Iris pigment epithelial cell (primary cell): ENCODE measurements at regions not wholly inside any gene's neighbourhood (a gene's known extent, or its start where the extent isn't known, plus 50 kb on each side); places are given as distances from the start of the nearest gene placed in this dataset.
"Not testable (repeated sequence)": the region's sequence is repeated elsewhere in the genome, so short reads cannot be mapped to it uniquely, and the experiment has no call there.

Experiments
- DNase-seq: peaks from one replicate; pipeline ENCODE4 v3.0.0-alpha.2; 2011; ENCODE audit warnings: low read depth

- no peak for DNase-seq
Measured at GRCh38 chr9:74333384-74334032, 163.6 kb upstream of the RORB start.

DNA sequence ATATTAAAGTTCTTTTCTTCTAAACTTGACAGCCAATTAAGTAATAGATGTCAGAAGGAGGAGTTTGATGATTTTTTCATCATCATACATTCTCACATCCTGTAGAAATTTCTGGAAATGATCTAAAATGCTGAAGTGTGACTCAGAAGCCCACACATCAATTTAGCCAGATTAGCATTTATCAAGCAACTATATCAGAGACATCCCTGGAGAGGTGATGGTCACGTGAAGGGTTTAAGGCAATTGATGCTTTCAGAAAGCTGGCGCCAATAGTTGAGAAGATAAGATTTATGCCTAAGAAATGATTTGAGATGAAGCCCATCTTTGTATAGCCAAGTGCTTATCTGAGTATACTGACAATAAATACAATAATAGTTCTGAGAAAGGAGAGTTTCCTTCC, 162.9 kb upstream of the RORB start:
- no peak for DNase-seq

GRCh38 chr9:74336161-74336560, 161.0 kb upstream of the RORB start:
- no peak for DNase-seq

DNA sequence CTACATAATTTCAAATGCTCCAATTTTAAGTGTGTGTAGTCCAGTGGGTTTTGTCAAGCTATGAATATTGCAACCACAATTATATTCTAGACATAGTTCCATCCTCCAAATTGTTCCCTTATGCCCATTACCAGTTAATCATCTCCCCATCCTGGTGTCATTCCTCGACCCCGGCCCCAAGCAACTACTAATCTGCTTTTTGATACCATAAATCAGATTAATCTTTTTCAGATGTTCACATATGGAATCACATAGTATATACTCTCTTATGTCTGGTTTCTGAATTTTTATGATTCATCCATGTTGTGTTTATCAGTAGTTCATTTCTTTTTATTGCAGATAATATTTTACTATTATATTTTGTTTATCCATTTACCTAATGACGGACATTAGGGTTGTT, 148.4 kb upstream of the RORB start:
- DNase-seq: no peak

- no peak for DNase-seq
Measured at GRCh38 chr9:74355107-74355506, 142.0 kb upstream of the RORB start.

GRCh38 chr9:74357577-74357976, 139.6 kb upstream of the RORB start:
- DNase-seq: no peak

GRCh38 chr9:74358959-74359358, 138.2 kb upstream of the RORB start:
- DNase-seq: no peak

- DNase-seq: no peak
Measured at GRCh38 chr9:74361508-74361907, 135.6 kb upstream of the RORB start.

- no peak for DNase-seq
Measured at GRCh38 chr9:74362423-74362822, 134.7 kb upstream of the RORB start.

- DNase-seq: no peak
Measured at GRCh38 chr9:74366111-74366510, 131.0 kb upstream of the RORB start.

DNA sequence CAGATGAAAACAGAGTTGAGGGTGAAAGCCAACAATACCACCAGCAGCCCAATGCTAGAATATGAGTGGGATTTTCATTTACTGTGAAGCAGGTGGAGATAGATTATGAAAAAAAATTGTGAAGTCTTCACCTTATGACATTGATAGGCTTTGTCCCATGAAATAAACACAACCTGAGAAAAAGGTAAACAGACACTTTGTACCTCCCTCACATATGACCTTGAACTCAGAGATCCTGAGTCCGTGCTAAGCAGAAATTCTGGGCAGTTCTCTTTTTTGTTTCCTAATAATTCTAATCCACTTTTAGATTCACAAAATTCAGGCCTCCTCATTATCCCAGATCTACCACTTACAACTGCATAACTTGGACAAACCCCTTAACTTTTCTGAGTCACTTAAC, 127.3 kb upstream of the RORB start:
- no peak for DNase-seq

GRCh38 chr9:74373348-74373747, 123.8 kb upstream of the RORB start:
- no peak for DNase-seq

- peak; percentile 50 for DNase-seq
Measured at GRCh38 chr9:74379718-74380117, 117.4 kb upstream of the RORB start.

- DNase-seq: peak; percentile 2
Measured at GRCh38 chr9:74391816-74392215, 105.3 kb upstream of the RORB start.

- peak; percentile 11 for DNase-seq
Measured at GRCh38 chr9:74403581-74403980, 93.6 kb upstream of the RORB start.

GRCh38 chr9:74404620-74405019, 92.5 kb upstream of the RORB start:
- DNase-seq: no peak

DNA sequence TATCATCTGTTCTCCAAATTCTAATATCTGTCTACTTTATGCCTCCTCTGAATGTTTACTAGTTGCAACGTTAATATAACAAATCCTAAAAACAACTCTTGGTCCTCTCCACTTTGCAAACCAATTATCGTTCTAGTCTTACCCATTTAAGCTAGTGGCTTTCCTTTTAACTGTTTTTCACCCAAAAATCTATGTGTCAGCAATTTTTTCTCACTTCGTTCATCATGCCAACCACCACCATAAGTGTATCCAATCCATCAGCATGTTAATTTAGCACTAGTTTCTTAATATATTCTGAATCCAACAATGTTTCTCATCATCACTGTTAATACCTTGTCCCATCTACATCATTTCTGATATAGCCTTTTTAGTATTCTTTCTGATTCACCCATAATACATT, 90.0 kb upstream of the RORB start:
- no peak for DNase-seq

- DNase-seq: no peak
Measured at GRCh38 chr9:74412236-74412979, 84.7 kb upstream of the RORB start.

- no peak for DNase-seq
Measured at GRCh38 chr9:74413876-74414275, 83.3 kb upstream of the RORB start.

DNA sequence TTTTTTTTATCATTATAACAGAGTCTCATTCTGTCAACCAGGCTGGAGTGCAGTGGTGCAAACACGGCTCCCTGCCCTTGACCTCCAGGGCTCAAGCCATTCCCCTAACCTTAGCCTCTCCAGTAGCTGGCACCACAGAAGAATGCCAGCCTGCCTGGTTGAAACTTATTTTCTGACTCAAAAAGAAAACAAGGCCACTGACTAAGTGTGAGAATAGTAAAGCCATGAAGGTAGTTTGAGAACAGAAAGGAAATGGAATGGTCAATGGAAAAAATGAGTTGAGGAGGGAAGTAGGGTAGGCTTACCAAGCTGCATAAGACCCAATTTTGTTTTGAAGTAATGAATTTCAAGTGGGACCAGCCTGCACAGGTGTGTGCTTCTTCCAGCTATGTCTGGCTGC, 82.8 kb upstream of the RORB start:
- DNase-seq: no peak

- DNase-seq: no peak
Measured at GRCh38 chr9:74415995-74416394, 81.1 kb upstream of the RORB start.

DNA sequence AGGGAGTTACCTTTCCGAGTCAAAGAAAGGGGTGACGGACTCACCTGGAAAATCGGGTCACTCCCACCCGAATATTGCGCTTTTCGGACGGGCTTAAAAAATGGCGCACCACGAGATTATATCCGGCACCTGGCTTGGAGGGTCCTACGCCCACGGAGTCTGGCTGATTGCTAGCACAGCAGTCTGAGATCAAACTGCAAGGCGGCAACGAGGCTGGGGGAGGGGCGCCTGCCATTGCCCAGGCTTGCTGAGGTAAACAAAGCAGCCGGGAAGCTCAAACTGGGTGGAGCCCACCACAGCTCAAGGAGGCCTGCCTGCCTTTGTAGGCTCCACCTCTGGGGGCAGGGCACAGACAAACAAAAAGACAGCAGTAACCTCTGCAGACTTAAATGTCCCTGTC, 72.6 kb upstream of the RORB start:
- not testable (repeated sequence) for DNase-seq

DNA sequence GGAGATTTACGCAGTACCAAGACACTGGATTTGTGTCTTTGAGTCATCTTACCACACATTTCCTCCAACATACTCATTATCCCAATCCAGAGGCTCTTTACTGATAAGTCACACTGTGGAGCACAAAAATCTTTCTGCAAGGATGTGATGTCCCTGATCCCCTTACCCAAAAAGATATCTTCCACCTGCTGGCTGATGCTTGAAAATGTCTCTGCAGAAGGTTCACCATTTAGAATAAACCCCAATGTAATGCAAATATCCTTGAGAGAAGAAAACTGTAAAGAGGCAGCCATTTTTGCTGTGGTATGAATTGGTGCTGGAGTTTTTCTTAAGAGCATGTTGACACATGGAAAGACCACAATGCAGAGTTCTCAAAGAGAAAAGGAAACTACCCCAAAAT, 65.7 kb upstream of the RORB start:
- DNase-seq: no peak
